SK-N-SH treated with all-trans-retinoic acid at 6 μM for 48 hours (cell line): ENCODE measurements at regions not wholly inside any gene's neighbourhood (a gene's known extent, or its start where the extent isn't known, plus 50 kb on each side); places are given as distances from the start of the nearest gene placed in this dataset.

Source experiments
- ARNTL ChIP-seq: fragments of 450-650 bp; formaldehyde crosslinking; IDR thresholded peaks from 2 replicates; pipeline ENCODE4 v1.5.0; 2020; ENCODE audit warnings: low read depth, mild to moderate bottlenecking, moderate library complexity, borderline replicate concordance
- POU6F1 ChIP-seq: fragments of 250-450 bp; sonication (Bioruptor Pico); IDR thresholded peaks from 2 replicates; pipeline ENCODE4 v1.8.0; 2021; ENCODE audit warnings: low read depth, mild to moderate bottlenecking, moderate library complexity, borderline replicate concordance
- PPARA ChIP-seq: fragments of 250-450 bp; sonication (Bioruptor Pico); IDR thresholded peaks from 2 replicates; pipeline ENCODE4 v1.5.0; 2020; ENCODE audit warnings: mild to moderate bottlenecking, borderline replicate concordance
- ZNF8 ChIP-seq: fragments of 450-650 bp; formaldehyde crosslinking; IDR thresholded peaks from 2 replicates; pipeline ENCODE4 v1.5.0; 2020; ENCODE audit warnings: mild to moderate bottlenecking, moderate library complexity

DNA sequence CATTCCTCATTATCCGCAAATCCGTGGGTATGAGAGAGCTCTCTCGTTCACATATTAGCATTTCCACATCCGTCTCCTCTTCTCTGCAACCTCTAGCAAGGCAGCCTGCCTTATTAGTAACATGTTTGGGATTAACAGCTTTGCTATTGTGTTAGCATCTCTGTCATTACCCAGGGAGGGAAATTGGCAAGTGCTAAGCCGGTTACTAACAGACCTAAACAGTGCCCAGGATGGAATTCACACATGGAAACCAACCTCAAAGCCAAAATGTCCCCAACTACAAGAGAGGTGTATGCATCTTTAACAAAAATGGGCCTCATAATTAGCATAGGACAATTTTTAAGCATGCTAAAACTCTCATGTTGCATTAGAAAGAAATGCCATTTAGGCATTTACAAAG is 309.0 kb upstream of the MEIS1 start:
- no peak for TF ChIP-seq ZNF8 (CRISPR knock-in tag)
- no peak for TF ChIP-seq PPARA (CRISPR knock-in tag)
- TF ChIP-seq POU6F1 (CRISPR knock-in tag) = no peak
- no peak for TF ChIP-seq ARNTL (CRISPR knock-in tag)
